Astrocyte (in vitro differentiated cells and primary cell): ENCODE measurements at regions not wholly inside any gene's neighbourhood (a gene's known extent, or its start where the extent isn't known, plus 50 kb on each side); places are given as distances from the start of the nearest gene placed in this dataset.

Experiments used
- DNase-seq: peaks from one replicate; pipeline ENCODE4 v3.0.0-alpha.2; 2010; ENCODE audit warnings: low read depth
- FAIRE-seq: peaks from 2 replicates; lab custom pipeline; 2011; peaks lifted over from hg19 to GRCh38; lab: Jason Lieb, UNC
- H2AFZ ChIP-seq: 2 replicates; pipeline ENCODE4 v1.6.0; 2012; ENCODE audit warnings: low read depth, low read length, inconsistent platforms
- H3K27ac ChIP-seq: 2 replicates; pipeline ENCODE4 v1.5.1; 2011; ENCODE audit warnings: low read depth, low read length, inconsistent platforms
- H3K27me3 ChIP-seq: 2 replicates; pipeline ENCODE4 v1.6.0; 2011; ENCODE audit warnings: low read length, inconsistent platforms; ENCODE audit not compliant: insufficient read depth
- H3K36me3 ChIP-seq: 2 replicates; pipeline ENCODE4 v1.5.1; 2011; ENCODE audit warnings: low read length, inconsistent platforms; ENCODE audit not compliant: insufficient read depth
- H3K4me1 ChIP-seq: 2 replicates; pipeline ENCODE4 v1.5.1; 2011; ENCODE audit warnings: low read length, inconsistent platforms; ENCODE audit not compliant: insufficient read depth
- H3K4me2 ChIP-seq: 2 replicates; pipeline ENCODE4 v1.6.0; 2012; ENCODE audit warnings: low read length, inconsistent platforms
- H3K4me3 ChIP-seq: 2 replicates; pipeline ENCODE4 v1.5.1; 2011; ENCODE audit warnings: low read depth, mild to moderate bottlenecking, low read length, inconsistent platforms; ENCODE audit not compliant: insufficient read depth
- H3K79me2 ChIP-seq: 2 replicates; pipeline ENCODE4 v1.6.0; 2012; ENCODE audit warnings: mild to moderate bottlenecking, low read length, inconsistent platforms; ENCODE audit not compliant: insufficient read depth
- H3K9ac ChIP-seq: 2 replicates; pipeline ENCODE4 v1.6.0; 2012; ENCODE audit warnings: mild to moderate bottlenecking, low read length, inconsistent platforms
- H3K9me3 ChIP-seq: 2 replicates; pipeline ENCODE4 v1.5.1; 2012; ENCODE audit warnings: low read depth, mild to moderate bottlenecking, low read length, inconsistent platforms; ENCODE audit not compliant: insufficient read depth
- H4K20me1 ChIP-seq: 2 replicates; pipeline ENCODE4 v1.6.0; 2012; ENCODE audit warnings: low read length, inconsistent platforms; ENCODE audit not compliant: insufficient read depth
- H3K27ac Mint-ChIP-seq: one replicate; pipeline ENCODE4 v1.8.0; 2021; ENCODE audit warnings: mild to moderate bottlenecking, mixed read lengths; ENCODE audit not compliant: unreplicated experiment
- H3K27me3 Mint-ChIP-seq: one replicate; pipeline ENCODE4 v1.8.0; 2021; ENCODE audit warnings: low read depth, mixed read lengths; ENCODE audit not compliant: unreplicated experiment
- H3K36me3 Mint-ChIP-seq: one replicate; pipeline ENCODE4 v1.8.0; 2021; ENCODE audit warnings: low read depth, mixed read lengths; ENCODE audit not compliant: unreplicated experiment
- H3K4me1 Mint-ChIP-seq: one replicate; pipeline ENCODE4 v1.8.0; 2021; ENCODE audit warnings: low read depth, mixed read lengths; ENCODE audit not compliant: unreplicated experiment
- H3K4me3 Mint-ChIP-seq: one replicate; pipeline ENCODE4 v1.8.0; 2021; ENCODE audit warnings: mild to moderate bottlenecking, moderate library complexity, mixed read lengths; ENCODE audit not compliant: unreplicated experiment
- H3K9me3 Mint-ChIP-seq: one replicate; pipeline ENCODE4 v1.8.0; 2021; ENCODE audit warnings: mild to moderate bottlenecking, mixed read lengths; ENCODE audit not compliant: unreplicated experiment
- EZH2 ChIP-seq: IDR thresholded peaks from 2 replicates; pipeline ENCODE4 v1.6.1; 2012; ENCODE audit warnings: mild to moderate bottlenecking, low read length, inconsistent platforms; ENCODE audit not compliant: insufficient read depth
- TF ChIP-seq, protein P1 (sequence below): IDR thresholded peaks from 2 replicates; pipeline ENCODE4 v1.5.1; 2011; ENCODE audit warnings: low read depth, mild to moderate bottlenecking, inconsistent platforms, low read length, moderate library complexity; ENCODE audit not compliant: insufficient read depth

DNA sequence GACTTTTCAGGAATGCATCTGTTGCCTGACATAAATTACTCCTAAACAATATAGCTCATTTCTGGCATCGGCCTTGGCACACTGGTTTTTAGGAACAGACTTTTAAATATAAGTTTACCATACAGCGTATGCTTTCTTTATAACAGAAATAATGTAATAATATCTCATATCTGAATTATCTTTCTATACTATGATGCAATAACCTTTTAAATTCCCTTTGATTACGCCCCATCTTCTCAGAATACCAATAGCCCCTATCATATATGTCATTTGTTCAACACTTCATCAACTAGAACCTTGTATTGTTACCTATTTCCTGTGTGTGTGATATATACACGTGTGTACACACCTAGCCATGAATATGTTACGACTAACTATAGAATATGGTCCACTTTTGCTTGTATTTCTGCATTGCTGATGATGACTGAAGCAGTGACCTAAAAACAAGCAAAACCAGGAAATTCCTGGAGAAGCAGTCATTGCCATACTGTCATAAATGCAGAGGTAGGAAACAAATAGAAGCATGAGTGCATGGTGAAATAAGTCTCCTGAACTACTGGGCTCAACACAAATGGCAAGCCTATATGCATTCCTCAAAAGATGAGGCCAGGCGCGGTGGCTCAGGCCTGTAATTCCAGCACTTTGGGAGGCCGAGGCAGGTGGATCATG, 618.4 kb upstream of the NRP1 start:
- no peaks in the 10 kb centered on the region for H3K4me1 Mint-ChIP-seq
- Histone ChIP-seq H3K4me2 (no peak overlapping the region), H3K4me3 (no peak overlapping the region), H3K4me1 (no peaks in the 10 kb centered on the region), H3K9me3 (no peaks in the 10 kb centered on the region), H3K27me3 (no peaks in the 10 kb centered on the region), H3K36me3 (no peaks in the 10 kb centered on the region), H4K20me1 (no peaks in the 10 kb centered on the region), H3K9ac (no peak overlapping the region), H3K79me2 (no peaks in the 10 kb centered on the region), H2AFZ (no peak overlapping the region), H3K27ac (no peak overlapping the region)
- no peak overlapping the region for H3K27ac Mint-ChIP-seq
- DNase-seq (peak; percentile 65), FAIRE-seq (peak; percentile 50)
- H3K27me3 Mint-ChIP-seq: no peaks in the 10 kb centered on the region
- no peak overlapping the region for H3K4me3 Mint-ChIP-seq
- no peaks in the 10 kb centered on the region for H3K9me3 Mint-ChIP-seq
- TF ChIP-seq, protein P1, sequence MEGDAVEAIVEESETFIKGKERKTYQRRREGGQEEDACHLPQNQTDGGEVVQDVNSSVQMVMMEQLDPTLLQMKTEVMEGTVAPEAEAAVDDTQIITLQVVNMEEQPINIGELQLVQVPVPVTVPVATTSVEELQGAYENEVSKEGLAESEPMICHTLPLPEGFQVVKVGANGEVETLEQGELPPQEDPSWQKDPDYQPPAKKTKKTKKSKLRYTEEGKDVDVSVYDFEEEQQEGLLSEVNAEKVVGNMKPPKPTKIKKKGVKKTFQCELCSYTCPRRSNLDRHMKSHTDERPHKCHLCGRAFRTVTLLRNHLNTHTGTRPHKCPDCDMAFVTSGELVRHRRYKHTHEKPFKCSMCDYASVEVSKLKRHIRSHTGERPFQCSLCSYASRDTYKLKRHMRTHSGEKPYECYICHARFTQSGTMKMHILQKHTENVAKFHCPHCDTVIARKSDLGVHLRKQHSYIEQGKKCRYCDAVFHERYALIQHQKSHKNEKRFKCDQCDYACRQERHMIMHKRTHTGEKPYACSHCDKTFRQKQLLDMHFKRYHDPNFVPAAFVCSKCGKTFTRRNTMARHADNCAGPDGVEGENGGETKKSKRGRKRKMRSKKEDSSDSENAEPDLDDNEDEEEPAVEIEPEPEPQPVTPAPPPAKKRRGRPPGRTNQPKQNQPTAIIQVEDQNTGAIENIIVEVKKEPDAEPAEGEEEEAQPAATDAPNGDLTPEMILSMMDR: no peak
- no peak for TF ChIP-seq EZH2
- no peaks in the 10 kb centered on the region for H3K36me3 Mint-ChIP-seq

DNA sequence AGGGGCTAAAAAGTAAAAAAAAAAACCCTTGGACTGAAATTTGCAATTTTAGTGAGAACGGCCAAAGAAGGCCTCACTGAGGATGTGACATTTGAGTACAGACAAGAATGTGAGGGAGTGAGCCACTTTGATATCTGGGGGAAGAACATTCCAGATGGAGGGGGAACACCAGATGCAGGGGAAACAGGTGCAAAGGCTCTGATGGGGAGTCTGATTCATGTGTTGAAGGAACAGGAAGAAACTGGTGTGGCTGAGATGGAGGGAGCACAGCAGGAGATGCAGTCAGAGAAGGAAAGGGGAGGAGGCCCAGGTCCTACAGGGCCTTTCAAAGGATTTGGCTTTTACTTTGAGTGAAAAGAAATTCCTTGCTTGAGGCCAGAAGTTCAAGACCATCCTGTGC, 615.7 kb upstream of the NRP1 start:
- Histone ChIP-seq H2AFZ (no peak overlapping the region), H3K9me3 (no peaks in the 10 kb centered on the region), H3K27me3 (no peaks in the 10 kb centered on the region), H3K9ac (no peak overlapping the region), H3K36me3 (no peaks in the 10 kb centered on the region), H4K20me1 (no peaks in the 10 kb centered on the region), H3K27ac (no peak overlapping the region), H3K4me3 (no peak overlapping the region), H3K79me2 (no peaks in the 10 kb centered on the region), H3K4me1 (no peaks in the 10 kb centered on the region), H3K4me2 (no peak overlapping the region)
- TF ChIP-seq, protein P1: no peak
- no peak for TF ChIP-seq EZH2
- DNase-seq (no peak), FAIRE-seq (no peak)
- H3K9me3 Mint-ChIP-seq: no peaks in the 10 kb centered on the region
- no peaks in the 10 kb centered on the region for H3K4me1 Mint-ChIP-seq
- H3K27me3 Mint-ChIP-seq: no peaks in the 10 kb centered on the region
- no peak overlapping the region for H3K4me3 Mint-ChIP-seq
- no peak overlapping the region for H3K27ac Mint-ChIP-seq
- H3K36me3 Mint-ChIP-seq: no peaks in the 10 kb centered on the region

DNA sequence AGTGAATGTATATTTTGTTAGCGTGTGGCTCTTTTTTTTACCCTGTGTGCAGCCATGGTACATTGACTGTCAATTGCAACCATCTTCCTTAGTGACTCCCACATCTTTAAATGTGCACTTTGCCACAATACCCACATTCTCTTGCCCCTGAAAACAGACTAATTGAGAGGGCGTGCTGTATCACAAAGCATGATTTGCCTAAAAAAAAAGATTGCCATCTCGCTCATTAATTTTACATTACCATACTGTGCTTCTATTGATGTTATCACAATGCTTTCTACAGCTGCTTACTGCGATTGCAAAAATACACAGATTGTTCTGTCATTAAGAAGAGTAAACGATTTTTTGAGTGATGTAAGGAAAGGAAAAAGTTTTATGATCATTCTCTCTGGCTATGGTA, 613.1 kb upstream of the NRP1 start:
- Histone ChIP-seq H3K4me2 (no peak overlapping the region), H2AFZ (no peak overlapping the region), H3K9ac (no peak overlapping the region), H3K36me3 (no peaks in the 10 kb centered on the region), H3K79me2 (no peaks in the 10 kb centered on the region), H3K27me3 (no peaks in the 10 kb centered on the region), H3K27ac (no peak overlapping the region), H3K9me3 (no peaks in the 10 kb centered on the region), H3K4me3 (no peak overlapping the region), H3K4me1 (no peaks in the 10 kb centered on the region), H4K20me1 (no peaks in the 10 kb centered on the region)
- FAIRE-seq: no peak
- Mint-ChIP-seq H3K36me3 (no peaks in the 10 kb centered on the region), H3K9me3 (peaks cover 2% of the 10 kb centered on the region), H3K4me3 (no peak overlapping the region), H3K4me1 (no peaks in the 10 kb centered on the region), H3K27ac (no peak overlapping the region), H3K27me3 (peaks cover 4% of the 10 kb centered on the region)
- DNase-seq: no peak
- TF ChIP-seq, protein P1: no peak
- no peak for TF ChIP-seq EZH2
